Globus pallidus (tissue), 1 donor: ENCODE measurements at regions not wholly inside any gene's neighbourhood (a gene's known extent, or its start where the extent isn't known, plus 50 kb on each side); places are given as distances from the start of the nearest gene placed in this dataset.

Experiments
- DNase-seq: peaks from one replicate; pipeline ENCODE4 v3.0.0-alpha.2; 2015; ENCODE audit warnings: low spot score

- DNase-seq = no peak
Observed at GRCh38 chr2:8255448-8255800, 426.4 kb upstream of the ID2 start.

GRCh38 chr2:8256905-8257304 is 425.0 kb upstream of the ID2 start:
- no peak for DNase-seq

GRCh38 chr2:8257502-8257901 is 424.4 kb upstream of the ID2 start:
- DNase-seq = no peak

GRCh38 chr2:8258406-8258805 is 423.4 kb upstream of the ID2 start:
- DNase-seq = no peak

GRCh38 chr2:8259106-8259840 is 422.6 kb upstream of the ID2 start:
- peak; percentile 91 for DNase-seq

- DNase-seq = no peak
Observed at GRCh38 chr2:8259841-8260178, 422.0 kb upstream of the ID2 start.

- no peak for DNase-seq
Observed at GRCh38 chr2:8260213-8260612, 421.6 kb upstream of the ID2 start.

- no peak for DNase-seq
Observed at GRCh38 chr2:8263901-8264300, 418.0 kb upstream of the ID2 start.

- DNase-seq = no peak
Observed at GRCh38 chr2:8264981-8265380, 416.9 kb upstream of the ID2 start.

- no peak for DNase-seq
Observed at GRCh38 chr2:8265476-8266226, 416.2 kb upstream of the ID2 start.

GRCh38 chr2:8266563-8266962 is 415.3 kb upstream of the ID2 start:
- no peak for DNase-seq

- no peak for DNase-seq
Observed at GRCh38 chr2:8267048-8267447, 414.8 kb upstream of the ID2 start.

- no peak for DNase-seq
Observed at GRCh38 chr2:8267721-8268120, 414.1 kb upstream of the ID2 start.

- DNase-seq = no peak
Observed at GRCh38 chr2:8268172-8268783, 413.6 kb upstream of the ID2 start.

- no peak for DNase-seq
Observed at GRCh38 chr2:8270699-8271098, 411.2 kb upstream of the ID2 start.

- no peak for DNase-seq
Observed at GRCh38 chr2:8271461-8271860, 410.4 kb upstream of the ID2 start.

- DNase-seq = no peak
Observed at GRCh38 chr2:8276026-8276425, 405.8 kb upstream of the ID2 start.

GRCh38 chr2:8277921-8278571 is 403.8 kb upstream of the ID2 start:
- DNase-seq = peak; percentile 54

- peak; percentile 21 for DNase-seq
Observed at GRCh38 chr2:8278709-8279354, 403.0 kb upstream of the ID2 start.

GRCh38 chr2:8279506-8279905 is 402.4 kb upstream of the ID2 start:
- DNase-seq = no peak

GRCh38 chr2:8281234-8281633 is 400.6 kb upstream of the ID2 start:
- DNase-seq = no peak
